Stomach (tissue), 4 donors: ENCODE measurements at regions not wholly inside any gene's neighbourhood (a gene's known extent, or its start where the extent isn't known, plus 50 kb on each side); places are given as distances from the start of the nearest gene placed in this dataset.

Experiments used
- POLR2A ChIP-seq, 4 donors: fragments of 450-650 bp; IDR thresholded peaks; one replicate each; pipeline ENCODE4 v1.6.1; 2016; ENCODE audit warnings: antibody characterized with exemption in 4 of 4, control low read depth in 2 of 4, mild to moderate bottlenecking in 1 of 4, moderate library complexity in 1 of 4
- TF ChIP-seq, protein P1 (sequence below), 7 experiments: fragments of 450-650 bp in 4 of 7; fragments of 200-600 bp in 3 of 7; sonication (generic) in 3 of 7; IDR thresholded peaks; one replicate each; pipeline ENCODE4 v1.5.1; 2016 to 2019; ENCODE audit warnings: antibody characterized with exemption in 7 of 7, control low read depth in 2 of 7, mild to moderate bottlenecking in 1 of 7

DNA sequence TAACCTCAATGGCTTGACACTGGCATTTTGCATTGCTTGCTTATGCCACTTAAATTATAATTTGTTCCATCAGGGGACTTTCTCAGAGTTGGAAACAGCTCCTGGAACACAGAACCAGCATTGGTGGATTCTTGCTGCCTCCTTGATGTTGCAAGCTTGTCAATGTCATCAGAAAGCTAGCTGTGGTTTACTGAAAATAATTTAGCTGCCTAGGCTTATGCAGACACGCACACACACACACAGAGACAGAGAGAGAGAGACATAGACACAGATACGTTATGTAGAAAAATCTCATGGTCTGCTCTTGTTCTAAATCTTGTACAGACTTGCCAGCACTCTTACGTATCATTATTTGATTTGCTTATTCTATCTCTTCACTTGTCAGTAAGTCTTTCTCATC, 78.0 kb downstream of the HMHB1 start:
- TF ChIP-seq, protein P1, sequence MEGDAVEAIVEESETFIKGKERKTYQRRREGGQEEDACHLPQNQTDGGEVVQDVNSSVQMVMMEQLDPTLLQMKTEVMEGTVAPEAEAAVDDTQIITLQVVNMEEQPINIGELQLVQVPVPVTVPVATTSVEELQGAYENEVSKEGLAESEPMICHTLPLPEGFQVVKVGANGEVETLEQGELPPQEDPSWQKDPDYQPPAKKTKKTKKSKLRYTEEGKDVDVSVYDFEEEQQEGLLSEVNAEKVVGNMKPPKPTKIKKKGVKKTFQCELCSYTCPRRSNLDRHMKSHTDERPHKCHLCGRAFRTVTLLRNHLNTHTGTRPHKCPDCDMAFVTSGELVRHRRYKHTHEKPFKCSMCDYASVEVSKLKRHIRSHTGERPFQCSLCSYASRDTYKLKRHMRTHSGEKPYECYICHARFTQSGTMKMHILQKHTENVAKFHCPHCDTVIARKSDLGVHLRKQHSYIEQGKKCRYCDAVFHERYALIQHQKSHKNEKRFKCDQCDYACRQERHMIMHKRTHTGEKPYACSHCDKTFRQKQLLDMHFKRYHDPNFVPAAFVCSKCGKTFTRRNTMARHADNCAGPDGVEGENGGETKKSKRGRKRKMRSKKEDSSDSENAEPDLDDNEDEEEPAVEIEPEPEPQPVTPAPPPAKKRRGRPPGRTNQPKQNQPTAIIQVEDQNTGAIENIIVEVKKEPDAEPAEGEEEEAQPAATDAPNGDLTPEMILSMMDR (IDR thresholded peaks at IDR 0.05) = no peak
- TF ChIP-seq POLR2A (IDR thresholded peaks at IDR 0.05) = no peak
